SU-DHL-6 (cell line): ENCODE measurements at regions not wholly inside any gene's neighbourhood (a gene's known extent, or its start where the extent isn't known, plus 50 kb on each side); places are given as distances from the start of the nearest gene placed in this dataset.

ENCODE experiments used
- H2AFZ ChIP-seq: fragments of 200-600 bp; sonication (generic); 2 replicates; pipeline ENCODE4 v1.6.1; 2014; ENCODE audit warnings: low read depth, mild to moderate bottlenecking, moderate library complexity, mixed read lengths, antibody characterized with exemption, low read length; ENCODE audit not compliant: severe bottlenecking
- H3F3A ChIP-seq: fragments of 200-600 bp; shearing (Covaris generic); 2 replicates; pipeline ENCODE4 v1.6.0; 2016; ENCODE audit warnings: antibody characterized with exemption, mild to moderate bottlenecking; ENCODE audit not compliant: insufficient read depth
- H3K27ac ChIP-seq: fragments of 200-600 bp; sonication (generic); 2 replicates; pipeline ENCODE4 v1.5.1; 2016; ENCODE audit warnings: low read depth, mild to moderate bottlenecking, low read length, moderate library complexity, mixed read lengths
- H3K27me3 ChIP-seq: fragments of 200-600 bp; sonication (generic), shearing (Covaris generic); 2 replicates; pipeline ENCODE4 v1.6.0; 2014; ENCODE audit warnings: mild to moderate bottlenecking, low read length
- H3K36me3 ChIP-seq: fragments of 200-600 bp; sonication (generic); 2 replicates; pipeline ENCODE4 v1.6.1; 2014; ENCODE audit warnings: mild to moderate bottlenecking, low read length, mixed read lengths
- H3K4me2 ChIP-seq: fragments of 300-600, 200-600 bp; shearing (Covaris generic), sonication (generic); 2 replicates; pipeline ENCODE4 v1.6.0; 2014; ENCODE audit warnings: low read length, low read depth, mild to moderate bottlenecking; ENCODE audit not compliant: poor library complexity, severe bottlenecking
- H3K4me3 ChIP-seq: fragments of 200-600 bp; sonication (generic); 2 replicates; pipeline ENCODE4 v1.5.1; 2014; ENCODE audit warnings: antibody characterized with exemption, low read length, mild to moderate bottlenecking, mixed read lengths; ENCODE audit not compliant: insufficient read depth, poor library complexity, severe bottlenecking
- H3K79me2 ChIP-seq: fragments of 200-600 bp; sonication (generic); 2 replicates; pipeline ENCODE4 v1.6.1; 2014; ENCODE audit warnings: mild to moderate bottlenecking, low read length, moderate library complexity; ENCODE audit not compliant: insufficient read depth
- H3K9ac ChIP-seq: fragments of 200-600 bp; sonication (generic); 2 replicates; pipeline ENCODE4 v1.7.0; 2014; ENCODE audit warnings: mild to moderate bottlenecking, low read length
- H3K9me2 ChIP-seq: fragments of 200-600 bp; sonication (generic); replicated peaks from 2 replicates; pipeline ENCODE4 v1.6.1; 2014; ENCODE audit warnings: low read length; ENCODE audit not compliant: insufficient read depth
- H3K9me3 ChIP-seq: fragments of 200-600 bp; sonication (generic); 2 replicates; pipeline ENCODE4 v1.6.1; 2014; ENCODE audit warnings: low read length, mixed read lengths; ENCODE audit not compliant: insufficient read depth
- H4K20me1 ChIP-seq: fragments of 200-600 bp; sonication (generic); 2 replicates; pipeline ENCODE4 v1.6.1; 2014; ENCODE audit warnings: low read depth, mild to moderate bottlenecking, antibody characterized with exemption, low read length, moderate library complexity, mixed read lengths
- CTCF ChIP-seq: fragments of 200-600 bp; sonication (generic); IDR thresholded peaks from one replicate; pipeline ENCODE4 v1.5.1; 2017; ENCODE audit warnings: antibody characterized with exemption, mild to moderate bottlenecking, low read length, moderate library complexity; ENCODE audit not compliant: insufficient read depth, poor library complexity, severe bottlenecking
- EZH2phosphoT487 ChIP-seq: fragments of 200-600 bp; sonication (generic), shearing (Covaris generic); conservative IDR thresholded peaks from 2 replicates; pipeline ENCODE4 v1.6.1; 2018; ENCODE audit warnings: mild to moderate bottlenecking, antibody characterized with exemption, low read length, moderate library complexity, mixed read lengths

- Histone ChIP-seq H3K27ac (no peak overlapping the region), H3K27me3 (no peaks in the 10 kb centered on the region), H3F3A (no peaks in the 10 kb centered on the region), H3K36me3 (no peaks in the 10 kb centered on the region), H3K79me2 (no peaks in the 10 kb centered on the region), H3K4me2 (no peak overlapping the region), H4K20me1 (no peaks in the 10 kb centered on the region), H3K4me3 (no peak overlapping the region), H3K9ac (no peak overlapping the region), H2AFZ (no peak overlapping the region), H3K9me3 (no peaks in the 10 kb centered on the region), H3K9me2 (no peaks in the 10 kb centered on the region)
- TF ChIP-seq EZH2phosphoT487, result no peak
- no peak for TF ChIP-seq CTCF
These were observed 97.5 kb upstream of the CREB5 start for GRCh38 chr7:28314841-28315240.

- no peak for TF ChIP-seq EZH2phosphoT487
- no peak for TF ChIP-seq CTCF
- no peaks in the 10 kb centered on the region for H3F3A ChIP-seq
- H3K4me2 ChIP-seq, result no peak overlapping the region
- H3K9ac ChIP-seq, result no peak overlapping the region
- no peaks in the 10 kb centered on the region for H3K27me3 ChIP-seq
- no peak overlapping the region for H3K4me3 ChIP-seq
- no peaks in the 10 kb centered on the region for H4K20me1 ChIP-seq
- no peaks in the 10 kb centered on the region for H3K9me2 ChIP-seq
- H3K9me3 ChIP-seq, result no peaks in the 10 kb centered on the region
- H3K27ac ChIP-seq, result no peak overlapping the region
- H3K36me3 ChIP-seq, result no peaks in the 10 kb centered on the region
- H2AFZ ChIP-seq, result no peak overlapping the region
- H3K79me2 ChIP-seq, result no peaks in the 10 kb centered on the region
These were observed 96.5 kb upstream of the CREB5 start for GRCh38 chr7:28315565-28316410.

DNA sequence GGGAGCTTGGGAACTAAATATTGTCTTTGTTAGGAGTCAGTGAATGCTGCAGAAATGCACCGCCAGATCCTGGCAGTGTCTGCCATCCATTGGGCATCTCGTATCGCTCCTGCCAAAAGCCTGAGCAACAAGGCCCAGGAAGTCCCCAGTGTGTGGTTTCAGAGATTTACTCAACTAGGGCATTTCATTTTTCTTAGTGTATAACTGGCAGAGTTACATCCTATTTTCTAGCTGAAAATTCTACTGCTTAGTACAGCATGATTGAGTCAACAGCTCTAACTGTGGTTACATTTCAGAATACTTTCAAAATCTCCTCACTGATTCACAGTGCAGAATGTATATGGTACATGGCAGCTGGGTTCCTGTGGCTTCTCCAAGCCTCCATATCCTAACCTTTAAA lies 95.8 kb upstream of the CREB5 start:
- H3K4me3 ChIP-seq, result no peak overlapping the region
- H3K9me2 ChIP-seq, result no peaks in the 10 kb centered on the region
- H4K20me1 ChIP-seq, result no peaks in the 10 kb centered on the region
- H3K27ac ChIP-seq, result no peak overlapping the region
- no peaks in the 10 kb centered on the region for H3K79me2 ChIP-seq
- H2AFZ ChIP-seq, result no peak overlapping the region
- H3K9me3 ChIP-seq, result no peaks in the 10 kb centered on the region
- no peak for TF ChIP-seq CTCF
- TF ChIP-seq EZH2phosphoT487, result no peak
- H3K36me3 ChIP-seq, result no peaks in the 10 kb centered on the region
- no peaks in the 10 kb centered on the region for H3K27me3 ChIP-seq
- H3K4me2 ChIP-seq, result no peak overlapping the region
- no peaks in the 10 kb centered on the region for H3F3A ChIP-seq
- H3K9ac ChIP-seq, result no peak overlapping the region
